ENCODE measurements at regions not wholly inside any gene's neighbourhood (a gene's known extent, or its start where the extent isn't known, plus 50 kb on each side); places are given as distances from the start of the nearest gene placed in this dataset.
A peak's percentile ranks its signal among the peaks of the same experiment; 100 is the strongest.

- H3K9ac ChIP-seq (ENCODE audit: low read length): no peak overlapping the region
- H3K4me3 ChIP-seq (ENCODE audit: low read length): no peak overlapping the region
- H3K27me3 ChIP-seq (replicated peaks; ENCODE audit: control insufficient read depth, insufficient read depth, low read length): no peaks in the 10 kb centered on the region
- no peaks in the 10 kb centered on the region for H3K36me3 ChIP-seq (ENCODE audit: control insufficient read depth, insufficient read depth, low read length, severe bottlenecking)
- H3K4me1 ChIP-seq (ENCODE audit: control insufficient read depth, insufficient read depth, low read length): peaks cover 11% of the 10 kb centered on the region
- H3K9me3 ChIP-seq (ENCODE audit: control insufficient read depth, low read length): no peaks in the 10 kb centered on the region
- no peak for DNase-seq (ENCODE audit: low read depth)
Observed at GRCh38 chr5:74244406-74244805, 396.1 kb downstream of the ENC1 start.

- DNase-seq (ENCODE audit: low read depth): peak; percentile 58
- H3K9ac ChIP-seq (ENCODE audit: low read length): no peak overlapping the region
- H3K4me3 ChIP-seq (ENCODE audit: low read length): no peak overlapping the region
- peaks cover 3% of the 10 kb centered on the region for H3K27me3 ChIP-seq (replicated peaks; ENCODE audit: control insufficient read depth, insufficient read depth, low read length)
- peaks cover 11% of the 10 kb centered on the region for H3K4me1 ChIP-seq (ENCODE audit: control insufficient read depth, insufficient read depth, low read length)
- H3K36me3 ChIP-seq (ENCODE audit: control insufficient read depth, insufficient read depth, low read length, severe bottlenecking): no peaks in the 10 kb centered on the region
- no peaks in the 10 kb centered on the region for H3K9me3 ChIP-seq (ENCODE audit: control insufficient read depth, low read length)
Observed at GRCh38 chr5:74243634-74244033, 396.9 kb downstream of the ENC1 start.

- no peak overlapping the region for H3K4me3 ChIP-seq (ENCODE audit: low read length)
- no peak for DNase-seq (ENCODE audit: low read depth)
- H3K4me1 ChIP-seq (ENCODE audit: control insufficient read depth, insufficient read depth, low read length): peaks cover 11% of the 10 kb centered on the region
- no peak overlapping the region for H3K9ac ChIP-seq (ENCODE audit: low read length)
- H3K36me3 ChIP-seq (ENCODE audit: control insufficient read depth, insufficient read depth, low read length, severe bottlenecking): no peaks in the 10 kb centered on the region
- peaks cover 6% of the 10 kb centered on the region for H3K27me3 ChIP-seq (replicated peaks; ENCODE audit: control insufficient read depth, insufficient read depth, low read length)
- H3K9me3 ChIP-seq (ENCODE audit: control insufficient read depth, low read length): no peaks in the 10 kb centered on the region
Observed at GRCh38 chr5:74242516-74242915, 398.0 kb downstream of the ENC1 start.

GRCh38 chr5:74241751-74242140, 398.8 kb downstream of the ENC1 start:
- no peaks in the 10 kb centered on the region for H3K9me3 ChIP-seq (ENCODE audit: control insufficient read depth, low read length)
- H3K4me3 ChIP-seq (ENCODE audit: low read length): no peak overlapping the region
- H3K27me3 ChIP-seq (replicated peaks; ENCODE audit: control insufficient read depth, insufficient read depth, low read length): peaks cover 6% of the 10 kb centered on the region
- H3K9ac ChIP-seq (ENCODE audit: low read length): no peak overlapping the region
- peak; percentile 11 for DNase-seq (ENCODE audit: low read depth)
- H3K4me1 ChIP-seq (ENCODE audit: control insufficient read depth, insufficient read depth, low read length): peaks cover 11% of the 10 kb centered on the region
- no peaks in the 10 kb centered on the region for H3K36me3 ChIP-seq (ENCODE audit: control insufficient read depth, insufficient read depth, low read length, severe bottlenecking)

- H3K36me3 ChIP-seq (ENCODE audit: control insufficient read depth, insufficient read depth, low read length, severe bottlenecking): no peaks in the 10 kb centered on the region
- no peak overlapping the region for H3K9ac ChIP-seq (ENCODE audit: low read length)
- peak; percentile 17 for DNase-seq (ENCODE audit: low read depth)
- H3K9me3 ChIP-seq (ENCODE audit: control insufficient read depth, low read length): no peaks in the 10 kb centered on the region
- H3K4me3 ChIP-seq (ENCODE audit: low read length): no peak overlapping the region
- H3K27me3 ChIP-seq (replicated peaks; ENCODE audit: control insufficient read depth, insufficient read depth, low read length): peaks cover 6% of the 10 kb centered on the region
- peaks cover 11% of the 10 kb centered on the region for H3K4me1 ChIP-seq (ENCODE audit: control insufficient read depth, insufficient read depth, low read length)
Observed at GRCh38 chr5:74240783-74241750, 399.5 kb downstream of the ENC1 start.

GRCh38 chr5:74239261-74239660, 401.3 kb downstream of the ENC1 start:
- DNase-seq (ENCODE audit: low read depth): no peak
- no peak overlapping the region for H3K9ac ChIP-seq (ENCODE audit: low read length)
- no peaks in the 10 kb centered on the region for H3K9me3 ChIP-seq (ENCODE audit: control insufficient read depth, low read length)
- H3K4me3 ChIP-seq (ENCODE audit: low read length): no peak overlapping the region
- no peaks in the 10 kb centered on the region for H3K36me3 ChIP-seq (ENCODE audit: control insufficient read depth, insufficient read depth, low read length, severe bottlenecking)
- H3K4me1 ChIP-seq (ENCODE audit: control insufficient read depth, insufficient read depth, low read length): peaks cover 11% of the 10 kb centered on the region
- H3K27me3 ChIP-seq (replicated peaks; ENCODE audit: control insufficient read depth, insufficient read depth, low read length): peaks cover 6% of the 10 kb centered on the region

GRCh38 chr5:74237571-74238145, 402.9 kb downstream of the ENC1 start:
- no peak overlapping the region for H3K9ac ChIP-seq (ENCODE audit: low read length)
- no peaks in the 10 kb centered on the region for H3K36me3 ChIP-seq (ENCODE audit: control insufficient read depth, insufficient read depth, low read length, severe bottlenecking)
- no peak for DNase-seq (ENCODE audit: low read depth)
- H3K4me1 ChIP-seq (ENCODE audit: control insufficient read depth, insufficient read depth, low read length): peaks cover 23% of the 10 kb centered on the region
- H3K4me3 ChIP-seq (ENCODE audit: low read length): no peak overlapping the region
- H3K27me3 ChIP-seq (replicated peaks; ENCODE audit: control insufficient read depth, insufficient read depth, low read length): peaks cover 6% of the 10 kb centered on the region
- no peaks in the 10 kb centered on the region for H3K9me3 ChIP-seq (ENCODE audit: control insufficient read depth, low read length)

GRCh38 chr5:74235552-74235951, 405.0 kb downstream of the ENC1 start:
- H3K9me3 ChIP-seq (ENCODE audit: control insufficient read depth, low read length): no peaks in the 10 kb centered on the region
- H3K27me3 ChIP-seq (replicated peaks; ENCODE audit: control insufficient read depth, insufficient read depth, low read length): peaks cover 6% of the 10 kb centered on the region
- no peak overlapping the region for H3K4me3 ChIP-seq (ENCODE audit: low read length)
- H3K36me3 ChIP-seq (ENCODE audit: control insufficient read depth, insufficient read depth, low read length, severe bottlenecking): no peaks in the 10 kb centered on the region
- H3K9ac ChIP-seq (ENCODE audit: low read length): no peak overlapping the region
- peaks cover 20% of the 10 kb centered on the region for H3K4me1 ChIP-seq (ENCODE audit: control insufficient read depth, insufficient read depth, low read length)
- DNase-seq (ENCODE audit: low read depth): no peak

GRCh38 chr5:74233571-74233970, 407.0 kb downstream of the ENC1 start:
- no peak overlapping the region for H3K4me3 ChIP-seq (ENCODE audit: low read length)
- peaks cover 2% of the 10 kb centered on the region for H3K27me3 ChIP-seq (replicated peaks; ENCODE audit: control insufficient read depth, insufficient read depth, low read length)
- H3K9ac ChIP-seq (ENCODE audit: low read length): no peak overlapping the region
- no peaks in the 10 kb centered on the region for H3K36me3 ChIP-seq (ENCODE audit: control insufficient read depth, insufficient read depth, low read length, severe bottlenecking)
- peaks cover 18% of the 10 kb centered on the region for H3K4me1 ChIP-seq (ENCODE audit: control insufficient read depth, insufficient read depth, low read length)
- peak; percentile 64 for DNase-seq (ENCODE audit: low read depth)
- H3K9me3 ChIP-seq (ENCODE audit: control insufficient read depth, low read length): no peaks in the 10 kb centered on the region

GRCh38 chr5:74233091-74233490, 407.4 kb downstream of the ENC1 start:
- no peaks in the 10 kb centered on the region for H3K27me3 ChIP-seq (replicated peaks; ENCODE audit: control insufficient read depth, insufficient read depth, low read length)
- DNase-seq (ENCODE audit: low read depth): no peak
- H3K4me1 ChIP-seq (ENCODE audit: control insufficient read depth, insufficient read depth, low read length): peaks cover 18% of the 10 kb centered on the region
- no peaks in the 10 kb centered on the region for H3K36me3 ChIP-seq (ENCODE audit: control insufficient read depth, insufficient read depth, low read length, severe bottlenecking)
- H3K4me3 ChIP-seq (ENCODE audit: low read length): no peak overlapping the region
- H3K9me3 ChIP-seq (ENCODE audit: control insufficient read depth, low read length): no peaks in the 10 kb centered on the region
- H3K9ac ChIP-seq (ENCODE audit: low read length): no peak overlapping the region

- H3K9ac ChIP-seq (ENCODE audit: low read length): no peak overlapping the region
- no peak overlapping the region for H3K4me3 ChIP-seq (ENCODE audit: low read length)
- H3K4me1 ChIP-seq (ENCODE audit: control insufficient read depth, insufficient read depth, low read length): peaks cover 18% of the 10 kb centered on the region
- H3K36me3 ChIP-seq (ENCODE audit: control insufficient read depth, insufficient read depth, low read length, severe bottlenecking): no peaks in the 10 kb centered on the region
- no peaks in the 10 kb centered on the region for H3K9me3 ChIP-seq (ENCODE audit: control insufficient read depth, low read length)
- no peaks in the 10 kb centered on the region for H3K27me3 ChIP-seq (replicated peaks; ENCODE audit: control insufficient read depth, insufficient read depth, low read length)
- peak; percentile 62 for DNase-seq (ENCODE audit: low read depth)
Observed at GRCh38 chr5:74232276-74232675, 408.3 kb downstream of the ENC1 start.

All from adipocyte (in vitro differentiated cells).